ENCODE measurements at regions not wholly inside any gene's neighbourhood (a gene's known extent, or its start where the extent isn't known, plus 50 kb on each side); places are given as distances from the start of the nearest gene placed in this dataset.

DNA sequence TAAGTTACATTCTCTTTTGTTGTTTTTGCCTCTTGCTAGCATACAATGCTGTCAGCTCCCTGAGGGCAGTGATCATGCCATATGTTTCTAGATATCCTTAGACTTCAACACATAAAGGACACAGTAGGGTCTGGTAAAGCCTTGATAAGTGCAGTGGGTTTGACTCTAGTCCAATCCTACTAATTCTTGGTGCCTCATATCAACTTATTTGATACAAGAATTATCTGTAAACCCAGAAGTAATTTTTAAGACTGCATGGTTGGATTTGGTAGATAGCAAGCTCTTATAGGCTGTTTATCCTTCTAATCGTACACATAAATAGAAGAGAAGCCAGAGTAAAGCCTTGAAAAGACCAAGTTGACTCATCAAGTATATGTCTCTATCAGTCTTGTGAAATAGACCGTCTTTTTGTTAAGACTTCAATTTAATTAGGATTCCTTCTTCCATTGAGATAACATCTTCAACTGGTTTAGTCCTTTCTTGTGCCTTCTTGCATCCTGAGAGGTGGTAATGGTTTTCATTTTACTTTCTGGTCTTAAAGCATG, 265.6 kb upstream of the CDIN1 start:
- Histone ChIP-seq H3K4me3 (ENCODE audit: insufficient read depth, low read depth, low read length, poor library complexity, severe bottlenecking) (no peak overlapping the region), H3K36me3 (ENCODE audit: control insufficient read depth, insufficient read depth, low read length) (no peaks in the 10 kb centered on the region), H3K27me3 (replicated peaks; ENCODE audit: control insufficient read depth, insufficient read depth, low read length, poor library complexity, severe bottlenecking) (no peaks in the 10 kb centered on the region), H3K4me1 (ENCODE audit: control insufficient read depth, insufficient read depth, low read length, poor library complexity, severe bottlenecking) (no peaks in the 10 kb centered on the region), H3K27ac (ENCODE audit: insufficient read depth, low read length, poor library complexity, severe bottlenecking) (no peak overlapping the region), H3K9me3 (ENCODE audit: control insufficient read depth, low read length) (no peaks in the 10 kb centered on the region)
- DNase-seq, result no peak

DNA sequence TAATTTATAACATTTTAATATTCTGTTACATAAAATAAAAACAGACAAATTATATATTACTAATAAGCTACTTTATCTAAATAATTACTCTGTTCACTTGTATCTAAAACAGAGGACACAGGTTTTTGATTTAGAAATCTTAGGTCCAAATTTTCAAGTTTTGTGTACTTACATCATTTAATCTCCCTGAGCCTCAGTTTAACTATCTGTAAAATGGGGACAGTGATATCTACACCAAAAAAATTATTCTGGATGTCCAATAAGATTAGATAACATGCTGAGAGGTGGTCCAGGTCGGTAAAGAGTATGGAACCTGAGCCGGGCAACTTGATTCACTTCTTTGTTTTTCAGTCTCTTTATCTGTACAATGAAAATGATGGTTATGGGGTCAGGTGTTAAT, 263.8 kb upstream of the CDIN1 start:
- no peak overlapping the region for H3K4me3 ChIP-seq (ENCODE audit: insufficient read depth, low read depth, low read length, poor library complexity, severe bottlenecking)
- no peaks in the 10 kb centered on the region for H3K4me1 ChIP-seq (ENCODE audit: control insufficient read depth, insufficient read depth, low read length, poor library complexity, severe bottlenecking)
- no peaks in the 10 kb centered on the region for H3K27me3 ChIP-seq (replicated peaks; ENCODE audit: control insufficient read depth, insufficient read depth, low read length, poor library complexity, severe bottlenecking)
- no peak overlapping the region for H3K27ac ChIP-seq (ENCODE audit: insufficient read depth, low read length, poor library complexity, severe bottlenecking)
- no peak for DNase-seq
- H3K9me3 ChIP-seq (ENCODE audit: control insufficient read depth, low read length), result no peaks in the 10 kb centered on the region
- no peaks in the 10 kb centered on the region for H3K36me3 ChIP-seq (ENCODE audit: control insufficient read depth, insufficient read depth, low read length)

DNA sequence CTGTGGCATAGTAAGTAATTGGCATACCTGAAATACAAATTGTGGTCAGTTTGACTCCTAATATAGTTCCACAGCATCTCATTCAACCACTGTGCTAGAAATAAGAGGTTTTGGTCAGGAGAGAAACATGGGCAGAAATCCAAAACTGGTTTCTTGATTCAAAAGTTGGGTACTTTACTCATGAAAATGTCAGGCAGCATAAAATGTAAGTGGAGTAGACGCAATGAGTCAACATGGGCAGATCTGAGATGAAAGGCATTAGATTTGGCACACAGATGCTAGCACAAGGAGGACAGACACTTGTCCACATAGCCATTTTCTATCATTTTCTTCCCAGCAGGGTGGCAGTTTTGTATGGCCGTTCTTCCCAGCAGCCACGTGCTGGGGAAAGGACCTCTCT, 255.8 kb upstream of the CDIN1 start:
- Histone ChIP-seq H3K27me3 (replicated peaks; ENCODE audit: control insufficient read depth, insufficient read depth, low read length, poor library complexity, severe bottlenecking) (no peaks in the 10 kb centered on the region), H3K36me3 (ENCODE audit: control insufficient read depth, insufficient read depth, low read length) (no peaks in the 10 kb centered on the region), H3K4me3 (ENCODE audit: insufficient read depth, low read depth, low read length, poor library complexity, severe bottlenecking) (no peak overlapping the region), H3K27ac (ENCODE audit: insufficient read depth, low read length, poor library complexity, severe bottlenecking) (no peak overlapping the region), H3K4me1 (ENCODE audit: control insufficient read depth, insufficient read depth, low read length, poor library complexity, severe bottlenecking) (no peaks in the 10 kb centered on the region), H3K9me3 (ENCODE audit: control insufficient read depth, low read length) (no peaks in the 10 kb centered on the region)
- DNase-seq, result no peak

DNA sequence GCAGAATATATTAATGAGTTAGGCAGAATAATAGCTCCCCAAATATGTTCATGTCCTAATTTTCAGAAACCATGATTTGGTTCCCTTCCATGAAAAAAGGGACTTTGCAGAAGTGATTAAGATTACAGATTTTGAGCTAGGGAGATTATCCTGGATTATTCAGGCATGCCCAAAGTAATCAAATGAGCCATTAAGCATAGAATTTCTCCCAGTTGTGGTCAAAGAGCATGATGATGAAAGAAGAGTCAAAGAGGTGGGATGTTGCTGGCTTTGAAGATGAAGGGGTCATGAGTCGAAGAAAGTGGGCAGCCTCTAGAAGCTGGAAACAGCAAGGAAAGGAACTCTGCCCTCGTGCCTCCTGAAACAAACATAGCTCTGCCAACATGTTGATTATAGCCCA, 254.2 kb upstream of the CDIN1 start:
- no peaks in the 10 kb centered on the region for H3K4me1 ChIP-seq (ENCODE audit: control insufficient read depth, insufficient read depth, low read length, poor library complexity, severe bottlenecking)
- H3K4me3 ChIP-seq (ENCODE audit: insufficient read depth, low read depth, low read length, poor library complexity, severe bottlenecking), result no peak overlapping the region

DNA sequence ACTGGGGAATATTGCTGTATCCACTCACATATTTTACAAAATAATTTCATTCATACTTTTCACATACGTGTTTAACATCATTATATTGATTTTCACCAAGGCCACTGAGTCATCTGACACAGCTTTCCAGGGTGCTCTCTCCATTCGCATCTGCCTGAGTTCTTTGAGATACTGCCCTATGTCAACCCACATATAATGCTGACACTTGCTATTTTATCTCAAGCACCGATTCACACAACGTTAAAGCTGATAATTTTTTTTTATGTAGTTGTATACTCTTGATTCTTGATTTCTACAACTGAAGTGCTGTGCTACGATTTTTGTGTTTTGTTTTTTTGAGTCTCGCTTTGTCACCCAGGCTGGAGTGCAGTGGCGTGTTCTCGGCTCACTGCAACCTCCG, 249.8 kb upstream of the CDIN1 start:
- H3K4me3 ChIP-seq (ENCODE audit: insufficient read depth, low read depth, low read length, poor library complexity, severe bottlenecking), result no peak overlapping the region
- DNase-seq, result no peak
- no peak overlapping the region for H3K27ac ChIP-seq (ENCODE audit: insufficient read depth, low read length, poor library complexity, severe bottlenecking)
- no peaks in the 10 kb centered on the region for H3K4me1 ChIP-seq (ENCODE audit: control insufficient read depth, insufficient read depth, low read length, poor library complexity, severe bottlenecking)
- no peaks in the 10 kb centered on the region for H3K9me3 ChIP-seq (ENCODE audit: control insufficient read depth, low read length)
- H3K27me3 ChIP-seq (replicated peaks; ENCODE audit: control insufficient read depth, insufficient read depth, low read length, poor library complexity, severe bottlenecking), result no peaks in the 10 kb centered on the region
- no peaks in the 10 kb centered on the region for H3K36me3 ChIP-seq (ENCODE audit: control insufficient read depth, insufficient read depth, low read length)

More for the DNA sequence above, 254.2 kb upstream of the CDIN1 start:
- Histone ChIP-seq H3K9me3 (ENCODE audit: control insufficient read depth, low read length) (no peaks in the 10 kb centered on the region), H3K27ac (ENCODE audit: insufficient read depth, low read length, poor library complexity, severe bottlenecking) (no peak overlapping the region), H3K27me3 (replicated peaks; ENCODE audit: control insufficient read depth, insufficient read depth, low read length, poor library complexity, severe bottlenecking) (no peaks in the 10 kb centered on the region), H3K36me3 (ENCODE audit: control insufficient read depth, insufficient read depth, low read length) (no peaks in the 10 kb centered on the region)
- DNase-seq, result no peak

DNA sequence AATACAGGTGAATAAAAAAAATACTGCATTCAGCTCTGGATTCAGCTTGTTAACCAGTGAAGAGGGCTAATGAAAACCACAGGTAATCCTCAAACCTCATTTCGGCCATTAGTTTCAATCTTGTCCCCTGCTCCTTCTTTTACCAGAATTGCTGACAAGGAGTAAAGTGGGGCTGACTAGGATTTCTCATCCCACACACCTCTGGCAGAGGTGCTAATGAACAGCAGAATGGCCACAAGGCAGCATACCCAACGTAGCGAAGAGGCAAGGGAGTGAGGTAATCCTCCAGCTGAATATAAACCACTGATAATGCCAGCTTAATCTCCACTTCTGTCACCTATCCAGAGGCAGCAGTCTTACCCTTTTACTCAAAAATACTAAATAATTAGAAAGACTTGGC, 248.8 kb upstream of the CDIN1 start:
- no peaks in the 10 kb centered on the region for H3K36me3 ChIP-seq (ENCODE audit: control insufficient read depth, insufficient read depth, low read length)
- no peaks in the 10 kb centered on the region for H3K4me1 ChIP-seq (ENCODE audit: control insufficient read depth, insufficient read depth, low read length, poor library complexity, severe bottlenecking)
- H3K4me3 ChIP-seq (ENCODE audit: insufficient read depth, low read depth, low read length, poor library complexity, severe bottlenecking), result no peak overlapping the region
- no peak for DNase-seq
- H3K27me3 ChIP-seq (replicated peaks; ENCODE audit: control insufficient read depth, insufficient read depth, low read length, poor library complexity, severe bottlenecking), result no peaks in the 10 kb centered on the region
- H3K9me3 ChIP-seq (ENCODE audit: control insufficient read depth, low read length), result no peaks in the 10 kb centered on the region
- H3K27ac ChIP-seq (ENCODE audit: insufficient read depth, low read length, poor library complexity, severe bottlenecking), result no peak overlapping the region

DNA sequence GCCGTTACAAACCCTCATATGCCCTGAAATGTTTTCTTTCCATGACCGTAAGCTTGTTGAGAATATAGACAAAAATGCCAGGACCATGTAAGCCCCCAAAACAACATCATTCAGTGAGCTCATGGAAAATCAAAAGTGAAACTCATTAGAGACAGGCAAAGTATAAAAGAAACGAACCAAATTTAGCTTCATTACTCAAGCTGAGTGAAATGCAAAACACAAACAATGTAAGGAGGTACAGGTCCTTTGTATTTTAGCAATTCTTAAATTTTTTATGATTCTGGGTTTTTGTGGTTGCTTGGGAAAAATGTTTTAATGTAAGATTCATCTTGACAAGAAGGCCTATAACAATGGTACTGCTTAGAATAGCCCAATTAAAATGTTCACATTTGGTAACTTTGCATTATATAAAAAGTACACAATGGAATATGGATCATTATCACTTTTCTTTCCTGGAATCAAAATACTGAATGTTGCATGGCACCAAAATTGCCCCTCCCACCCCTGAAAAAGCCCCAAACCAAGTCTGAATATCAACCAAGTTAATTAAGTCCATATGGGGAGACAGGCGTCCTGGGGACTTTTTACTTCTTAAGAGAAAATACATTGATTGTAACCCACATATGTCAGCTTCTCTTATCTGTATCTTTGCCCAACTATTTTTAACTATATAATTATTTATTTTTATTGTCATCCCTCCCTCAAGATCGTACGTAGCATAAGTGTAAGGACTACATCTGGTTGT, 247.7 kb upstream of the CDIN1 start:
- Histone ChIP-seq H3K4me1 (ENCODE audit: control insufficient read depth, insufficient read depth, low read length, poor library complexity, severe bottlenecking) (no peaks in the 10 kb centered on the region), H3K27ac (ENCODE audit: insufficient read depth, low read length, poor library complexity, severe bottlenecking) (no peak overlapping the region), H3K4me3 (ENCODE audit: insufficient read depth, low read depth, low read length, poor library complexity, severe bottlenecking) (no peak overlapping the region), H3K36me3 (ENCODE audit: control insufficient read depth, insufficient read depth, low read length) (no peaks in the 10 kb centered on the region), H3K9me3 (ENCODE audit: control insufficient read depth, low read length) (no peaks in the 10 kb centered on the region), H3K27me3 (replicated peaks; ENCODE audit: control insufficient read depth, insufficient read depth, low read length, poor library complexity, severe bottlenecking) (no peaks in the 10 kb centered on the region)
- no peak for DNase-seq

DNA sequence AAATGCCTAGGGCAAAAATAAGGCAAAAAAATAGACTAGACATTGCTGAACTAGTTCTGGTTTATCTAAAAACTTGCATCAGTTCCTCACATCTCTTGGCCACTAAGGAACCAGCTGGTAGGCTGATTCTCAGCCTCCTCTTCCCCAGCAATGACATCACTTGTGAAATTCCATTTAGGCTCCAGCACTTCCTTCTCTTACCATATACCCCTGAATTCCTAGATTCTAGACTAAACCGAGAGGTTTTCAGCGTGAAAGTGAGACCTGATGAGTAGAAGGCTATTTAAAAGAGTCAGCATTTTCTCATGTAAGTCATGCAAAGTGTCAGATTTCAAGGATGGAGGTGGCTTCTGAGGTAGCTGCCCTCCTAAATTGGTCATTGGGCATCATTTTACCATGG, 247.1 kb upstream of the CDIN1 start:
- no peak overlapping the region for H3K4me3 ChIP-seq (ENCODE audit: insufficient read depth, low read depth, low read length, poor library complexity, severe bottlenecking)
- no peak overlapping the region for H3K27ac ChIP-seq (ENCODE audit: insufficient read depth, low read length, poor library complexity, severe bottlenecking)
- no peaks in the 10 kb centered on the region for H3K4me1 ChIP-seq (ENCODE audit: control insufficient read depth, insufficient read depth, low read length, poor library complexity, severe bottlenecking)
- DNase-seq, result no peak
- no peaks in the 10 kb centered on the region for H3K27me3 ChIP-seq (replicated peaks; ENCODE audit: control insufficient read depth, insufficient read depth, low read length, poor library complexity, severe bottlenecking)
- no peaks in the 10 kb centered on the region for H3K36me3 ChIP-seq (ENCODE audit: control insufficient read depth, insufficient read depth, low read length)
- no peaks in the 10 kb centered on the region for H3K9me3 ChIP-seq (ENCODE audit: control insufficient read depth, low read length)

DNA sequence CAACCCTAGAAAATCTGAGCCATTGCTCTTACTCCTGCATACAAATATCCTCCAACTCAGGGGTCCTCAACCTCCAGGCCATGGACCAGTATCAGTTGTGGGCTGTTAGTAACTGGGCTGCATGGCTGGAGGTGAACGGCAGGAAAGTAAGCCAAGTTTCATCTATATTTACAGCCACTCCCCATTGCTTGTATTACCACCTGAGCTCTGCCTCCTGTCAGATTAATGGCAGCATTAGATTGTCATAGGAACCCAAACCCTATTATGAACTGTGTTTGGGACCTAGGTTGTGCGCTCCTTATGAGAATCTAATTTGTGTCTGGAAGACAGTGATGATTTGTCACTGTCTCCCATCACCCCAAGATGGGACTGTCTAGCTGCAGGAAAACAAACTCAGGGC, 246.5 kb upstream of the CDIN1 start:
- H3K4me3 ChIP-seq (ENCODE audit: insufficient read depth, low read depth, low read length, poor library complexity, severe bottlenecking), result no peak overlapping the region
- no peak for DNase-seq
- no peaks in the 10 kb centered on the region for H3K36me3 ChIP-seq (ENCODE audit: control insufficient read depth, insufficient read depth, low read length)
- H3K4me1 ChIP-seq (ENCODE audit: control insufficient read depth, insufficient read depth, low read length, poor library complexity, severe bottlenecking), result no peaks in the 10 kb centered on the region
- no peaks in the 10 kb centered on the region for H3K27me3 ChIP-seq (replicated peaks; ENCODE audit: control insufficient read depth, insufficient read depth, low read length, poor library complexity, severe bottlenecking)
- no peak overlapping the region for H3K27ac ChIP-seq (ENCODE audit: insufficient read depth, low read length, poor library complexity, severe bottlenecking)
- H3K9me3 ChIP-seq (ENCODE audit: control insufficient read depth, low read length), result no peaks in the 10 kb centered on the region

DNA sequence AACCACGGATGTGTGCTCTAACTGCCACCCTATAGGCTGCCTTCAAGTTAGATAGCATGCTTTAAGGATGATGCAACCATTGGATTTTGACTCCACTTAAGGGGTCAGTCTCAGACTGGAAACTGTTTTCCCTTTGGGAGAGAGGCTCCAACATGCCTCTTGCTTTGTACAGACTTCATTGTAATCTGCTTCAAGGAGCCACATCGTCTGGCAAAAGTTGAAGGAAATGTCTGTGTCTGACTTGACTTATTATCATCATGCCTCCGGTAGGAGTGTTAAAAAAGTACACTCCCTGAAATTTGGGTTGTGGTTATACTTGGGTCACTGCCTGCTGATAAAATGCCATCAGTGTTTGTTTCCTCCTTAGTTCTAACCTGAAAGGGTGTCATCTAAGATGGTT, 245.4 kb upstream of the CDIN1 start:
- Histone ChIP-seq H3K4me1 (ENCODE audit: control insufficient read depth, insufficient read depth, low read length, poor library complexity, severe bottlenecking) (no peaks in the 10 kb centered on the region), H3K27ac (ENCODE audit: insufficient read depth, low read length, poor library complexity, severe bottlenecking) (no peak overlapping the region), H3K9me3 (ENCODE audit: control insufficient read depth, low read length) (no peaks in the 10 kb centered on the region), H3K36me3 (ENCODE audit: control insufficient read depth, insufficient read depth, low read length) (no peaks in the 10 kb centered on the region), H3K27me3 (replicated peaks; ENCODE audit: control insufficient read depth, insufficient read depth, low read length, poor library complexity, severe bottlenecking) (no peaks in the 10 kb centered on the region), H3K4me3 (ENCODE audit: insufficient read depth, low read depth, low read length, poor library complexity, severe bottlenecking) (no peak overlapping the region)
- no peak for DNase-seq

All from effector memory CD4-positive, alpha-beta T cell (primary cell).